ENCODE measurements at regions not wholly inside any gene's neighbourhood (a gene's known extent, or its start where the extent isn't known, plus 50 kb on each side); places are given as distances from the start of the nearest gene placed in this dataset.

DNA sequence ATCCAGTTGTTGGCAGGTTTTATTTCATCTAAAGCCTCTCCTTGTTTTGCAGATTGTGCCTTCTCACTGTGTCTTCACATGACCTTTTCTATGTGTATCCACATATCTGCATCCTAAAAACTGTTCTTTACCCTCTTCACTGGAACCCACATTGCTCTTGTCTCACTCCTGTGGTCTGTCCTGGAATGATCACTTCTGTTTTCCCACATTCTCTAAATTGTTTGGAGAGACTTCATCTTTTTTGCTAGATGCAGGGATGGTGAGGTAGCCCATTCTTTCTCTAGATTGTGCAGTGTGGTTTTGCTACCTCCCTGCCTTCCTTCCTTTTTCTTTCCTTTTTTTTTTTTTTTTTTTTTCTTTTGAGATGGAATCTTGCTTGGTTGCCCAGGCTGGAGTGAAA lies 608.6 kb upstream of the MIR17HG start:
- H3K4me3 ChIP-seq (ENCODE audit: low read depth in 1 of 3, low read length in 3 of 3), result no peak overlapping the region
- no peak overlapping the region for H3K9ac ChIP-seq (ENCODE audit: low read depth in 1 of 2, low read length in 2 of 2)
- no peaks in the 10 kb centered on the region for H3K9me3 ChIP-seq (ENCODE audit: control insufficient read depth in 4 of 4, low read length in 3 of 4)
- H3K27ac ChIP-seq (ENCODE audit: low read depth in 1 of 2, low read length in 2 of 2), result no peak overlapping the region
- no peaks in the 10 kb centered on the region for H3K27me3 ChIP-seq (ENCODE audit: control insufficient read depth in 4 of 4, insufficient read depth in 4 of 4, low read length in 3 of 4)
- TF ChIP-seq FOXA2 (IDR thresholded peaks at IDR 0.05) (no peak), RXRA (IDR thresholded peaks at IDR 0.05) (no peak), GABPA (IDR thresholded peaks at IDR 0.05 in 1 of 2, conservative IDR thresholded peaks at IDR 0.05 in 1 of 2) (no peak), NR2F2 (IDR thresholded peaks at IDR 0.05) (no peak), HNF4A (conservative IDR thresholded peaks at IDR 0.05) (no peak)
- TF ChIP-seq, protein P1, sequence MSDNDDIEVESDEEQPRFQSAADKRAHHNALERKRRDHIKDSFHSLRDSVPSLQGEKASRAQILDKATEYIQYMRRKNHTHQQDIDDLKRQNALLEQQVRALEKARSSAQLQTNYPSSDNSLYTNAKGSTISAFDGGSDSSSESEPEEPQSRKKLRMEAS (IDR thresholded peaks at IDR 0.05), result no peak
- H3K4me1 ChIP-seq (ENCODE audit: control insufficient read depth in 4 of 4, insufficient read depth in 4 of 4, low read length in 3 of 4), result no peaks in the 10 kb centered on the region
- no peaks in the 10 kb centered on the region for H3K36me3 ChIP-seq (ENCODE audit: control insufficient read depth in 4 of 4, insufficient read depth in 3 of 4, low read depth in 1 of 4, low read length in 3 of 4)
- DNase-seq (ENCODE audit: low spot score), result no peak

DNA sequence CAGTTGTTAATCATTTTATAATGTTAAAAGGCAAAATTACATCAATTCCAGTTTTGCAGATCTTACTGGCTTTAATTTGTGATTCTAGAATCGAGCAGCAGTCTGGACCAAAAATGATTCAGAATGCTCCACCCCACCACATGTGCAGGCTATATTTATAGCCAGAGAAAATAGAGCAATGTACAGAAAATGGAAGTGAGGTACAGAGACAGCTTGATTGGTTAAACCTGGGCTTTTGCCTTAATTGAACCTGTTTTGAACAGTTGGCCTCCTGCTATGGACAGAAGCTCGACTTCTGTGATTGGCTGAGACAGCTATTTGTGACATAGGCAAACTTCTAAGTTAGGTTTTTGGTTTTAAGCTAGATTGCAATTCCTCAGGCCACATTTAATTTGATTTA lies 607.4 kb upstream of the MIR17HG start:
- WGBS, result 70% methylated on average over 2 of the region's 2 CpGs
- TF ChIP-seq, protein P2, sequence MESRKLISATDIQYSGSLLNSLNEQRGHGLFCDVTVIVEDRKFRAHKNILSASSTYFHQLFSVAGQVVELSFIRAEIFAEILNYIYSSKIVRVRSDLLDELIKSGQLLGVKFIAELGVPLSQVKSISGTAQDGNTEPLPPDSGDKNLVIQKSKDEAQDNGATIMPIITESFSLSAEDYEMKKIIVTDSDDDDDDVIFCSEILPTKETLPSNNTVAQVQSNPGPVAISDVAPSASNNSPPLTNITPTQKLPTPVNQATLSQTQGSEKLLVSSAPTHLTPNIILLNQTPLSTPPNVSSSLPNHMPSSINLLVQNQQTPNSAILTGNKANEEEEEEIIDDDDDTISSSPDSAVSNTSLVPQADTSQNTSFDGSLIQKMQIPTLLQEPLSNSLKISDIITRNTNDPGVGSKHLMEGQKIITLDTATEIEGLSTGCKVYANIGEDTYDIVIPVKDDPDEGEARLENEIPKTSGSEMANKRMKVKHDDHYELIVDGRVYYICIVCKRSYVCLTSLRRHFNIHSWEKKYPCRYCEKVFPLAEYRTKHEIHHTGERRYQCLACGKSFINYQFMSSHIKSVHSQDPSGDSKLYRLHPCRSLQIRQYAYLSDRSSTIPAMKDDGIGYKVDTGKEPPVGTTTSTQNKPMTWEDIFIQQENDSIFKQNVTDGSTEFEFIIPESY (IDR thresholded peaks at IDR 0.05), result no peak
- TF ChIP-seq HNF4G (IDR thresholded peaks at IDR 0.05) (no peak), FOXA1 (IDR thresholded peaks at IDR 0.05) (no peak), HNF4A (conservative IDR thresholded peaks at IDR 0.05) (no peak), JUND (IDR thresholded peaks at IDR 0.05) (no peak), TAF1 (conservative IDR thresholded peaks at IDR 0.05) (no peak), RXRA (IDR thresholded peaks at IDR 0.05) (no peak), EGR1 (IDR thresholded peaks at IDR 0.05; ENCODE audit: low read depth in 2 of 2) (no peak), NR2F2 (IDR thresholded peaks at IDR 0.05) (no peak), SP1 (IDR thresholded peaks at IDR 0.05) (no peak), YY1 (IDR thresholded peaks at IDR 0.05) (no peak)
- TF ChIP-seq, protein P1 (IDR thresholded peaks at IDR 0.05), result no peak
- TF ChIP-seq, protein P3, sequence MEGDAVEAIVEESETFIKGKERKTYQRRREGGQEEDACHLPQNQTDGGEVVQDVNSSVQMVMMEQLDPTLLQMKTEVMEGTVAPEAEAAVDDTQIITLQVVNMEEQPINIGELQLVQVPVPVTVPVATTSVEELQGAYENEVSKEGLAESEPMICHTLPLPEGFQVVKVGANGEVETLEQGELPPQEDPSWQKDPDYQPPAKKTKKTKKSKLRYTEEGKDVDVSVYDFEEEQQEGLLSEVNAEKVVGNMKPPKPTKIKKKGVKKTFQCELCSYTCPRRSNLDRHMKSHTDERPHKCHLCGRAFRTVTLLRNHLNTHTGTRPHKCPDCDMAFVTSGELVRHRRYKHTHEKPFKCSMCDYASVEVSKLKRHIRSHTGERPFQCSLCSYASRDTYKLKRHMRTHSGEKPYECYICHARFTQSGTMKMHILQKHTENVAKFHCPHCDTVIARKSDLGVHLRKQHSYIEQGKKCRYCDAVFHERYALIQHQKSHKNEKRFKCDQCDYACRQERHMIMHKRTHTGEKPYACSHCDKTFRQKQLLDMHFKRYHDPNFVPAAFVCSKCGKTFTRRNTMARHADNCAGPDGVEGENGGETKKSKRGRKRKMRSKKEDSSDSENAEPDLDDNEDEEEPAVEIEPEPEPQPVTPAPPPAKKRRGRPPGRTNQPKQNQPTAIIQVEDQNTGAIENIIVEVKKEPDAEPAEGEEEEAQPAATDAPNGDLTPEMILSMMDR (IDR thresholded peaks at IDR 0.05; ENCODE audit: low read depth, low read length, missing input control), result no peak
- TF ChIP-seq, protein P4, sequence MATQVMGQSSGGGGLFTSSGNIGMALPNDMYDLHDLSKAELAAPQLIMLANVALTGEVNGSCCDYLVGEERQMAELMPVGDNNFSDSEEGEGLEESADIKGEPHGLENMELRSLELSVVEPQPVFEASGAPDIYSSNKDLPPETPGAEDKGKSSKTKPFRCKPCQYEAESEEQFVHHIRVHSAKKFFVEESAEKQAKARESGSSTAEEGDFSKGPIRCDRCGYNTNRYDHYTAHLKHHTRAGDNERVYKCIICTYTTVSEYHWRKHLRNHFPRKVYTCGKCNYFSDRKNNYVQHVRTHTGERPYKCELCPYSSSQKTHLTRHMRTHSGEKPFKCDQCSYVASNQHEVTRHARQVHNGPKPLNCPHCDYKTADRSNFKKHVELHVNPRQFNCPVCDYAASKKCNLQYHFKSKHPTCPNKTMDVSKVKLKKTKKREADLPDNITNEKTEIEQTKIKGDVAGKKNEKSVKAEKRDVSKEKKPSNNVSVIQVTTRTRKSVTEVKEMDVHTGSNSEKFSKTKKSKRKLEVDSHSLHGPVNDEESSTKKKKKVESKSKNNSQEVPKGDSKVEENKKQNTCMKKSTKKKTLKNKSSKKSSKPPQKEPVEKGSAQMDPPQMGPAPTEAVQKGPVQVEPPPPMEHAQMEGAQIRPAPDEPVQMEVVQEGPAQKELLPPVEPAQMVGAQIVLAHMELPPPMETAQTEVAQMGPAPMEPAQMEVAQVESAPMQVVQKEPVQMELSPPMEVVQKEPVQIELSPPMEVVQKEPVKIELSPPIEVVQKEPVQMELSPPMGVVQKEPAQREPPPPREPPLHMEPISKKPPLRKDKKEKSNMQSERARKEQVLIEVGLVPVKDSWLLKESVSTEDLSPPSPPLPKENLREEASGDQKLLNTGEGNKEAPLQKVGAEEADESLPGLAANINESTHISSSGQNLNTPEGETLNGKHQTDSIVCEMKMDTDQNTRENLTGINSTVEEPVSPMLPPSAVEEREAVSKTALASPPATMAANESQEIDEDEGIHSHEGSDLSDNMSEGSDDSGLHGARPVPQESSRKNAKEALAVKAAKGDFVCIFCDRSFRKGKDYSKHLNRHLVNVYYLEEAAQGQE (IDR thresholded peaks at IDR 0.05), result no peak
- no peaks in the 10 kb centered on the region for H3K4me1 ChIP-seq (ENCODE audit: control insufficient read depth in 4 of 4, insufficient read depth in 4 of 4, low read length in 3 of 4)

More for the DNA sequence above, 607.4 kb upstream of the MIR17HG start:
- no peaks in the 10 kb centered on the region for H3K9me3 ChIP-seq (ENCODE audit: control insufficient read depth in 4 of 4, low read length in 3 of 4)
- H3K36me3 ChIP-seq (ENCODE audit: control insufficient read depth in 4 of 4, insufficient read depth in 3 of 4, low read depth in 1 of 4, low read length in 3 of 4), result no peaks in the 10 kb centered on the region
- no peak overlapping the region for H3K27ac ChIP-seq (ENCODE audit: low read depth in 1 of 2, low read length in 2 of 2)
- H3K9ac ChIP-seq (ENCODE audit: low read depth in 1 of 2, low read length in 2 of 2), result no peak overlapping the region
- no peak overlapping the region for H3K4me3 ChIP-seq (ENCODE audit: low read depth in 1 of 3, low read length in 3 of 3)
- H3K27me3 ChIP-seq (ENCODE audit: control insufficient read depth in 4 of 4, insufficient read depth in 4 of 4, low read length in 3 of 4), result no peaks in the 10 kb centered on the region
- no peak for DNase-seq (ENCODE audit: low spot score)

All from liver (tissue), 8 donors.